ENCODE measurements at regions not wholly inside any gene's neighbourhood (a gene's known extent, or its start where the extent isn't known, plus 50 kb on each side); places are given as distances from the start of the nearest gene placed in this dataset.

DNA sequence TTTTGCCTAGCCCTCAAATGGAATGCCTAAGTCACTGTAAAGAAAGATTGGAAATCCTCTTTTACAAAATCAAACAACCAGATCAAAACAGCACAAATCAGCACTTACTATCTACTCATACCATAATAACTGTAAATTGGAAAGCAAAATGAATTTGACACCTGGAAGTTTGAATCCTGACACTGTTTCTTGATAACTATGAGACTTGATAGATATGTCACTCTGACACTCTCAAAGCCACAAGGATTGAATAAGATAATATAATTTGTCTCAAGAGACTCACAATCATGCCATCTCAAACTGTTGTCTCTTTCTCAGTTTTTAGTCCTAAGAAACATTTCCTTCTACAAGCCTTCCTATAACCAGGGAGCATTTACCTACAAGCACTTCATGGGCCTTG is 302.6 kb upstream of the DIAPH2 start (continued):
- TF ChIP-seq ZNF572 (CRISPR knock-in tag; IDR thresholded peaks at IDR 0.05): no peak
- no peak for TF ChIP-seq HMGA1 (CRISPR knock-in tag; conservative IDR thresholded peaks at IDR 0.05)

DNA sequence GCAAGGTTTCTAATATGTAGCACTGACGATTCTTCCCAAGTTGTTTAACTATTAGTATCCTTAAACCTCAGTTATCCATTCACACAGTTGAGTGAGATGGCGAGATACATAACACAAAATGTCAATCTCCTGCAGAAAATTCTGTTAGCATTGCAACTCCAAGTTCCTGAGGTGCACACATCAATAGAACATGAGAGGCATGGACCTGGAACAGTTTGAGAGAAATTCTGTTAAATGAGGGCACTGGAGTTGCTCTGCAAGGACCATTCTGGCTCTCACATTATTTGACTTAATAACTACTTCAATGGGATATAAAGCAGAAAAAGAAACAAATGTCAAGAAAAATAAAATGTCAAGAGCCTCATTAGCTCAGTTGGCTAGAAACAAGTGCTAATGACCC is 301.2 kb upstream of the DIAPH2 start:
- Histone ChIP-seq H3K27ac (ENCODE audit: extremely low read length, insufficient read depth, low read length) (no peak overlapping the region), H3K27me3 (ENCODE audit: control insufficient read depth in 1 of 2, insufficient read depth in 2 of 2, low read length in 2 of 2) (no peaks in the 10 kb centered on the region), H4K20me1 (ENCODE audit: insufficient read depth, low read length) (no peaks in the 10 kb centered on the region), H2AFZ (ENCODE audit: low read length) (no peak overlapping the region), H3K4me1 (ENCODE audit: insufficient read depth, low read length) (no peaks in the 10 kb centered on the region), H3K9me3 (ENCODE audit: low read length) (no peaks in the 10 kb centered on the region), H3K36me3 (replicated peaks in 1 of 2; ENCODE audit: control insufficient read depth in 1 of 2, insufficient read depth in 2 of 2, low read length in 2 of 2) (no peaks in the 10 kb centered on the region), H3K4me3 (replicated peaks in 1 of 3; ENCODE audit: insufficient read depth in 1 of 3, low read depth in 2 of 3, low read length in 3 of 3) (no peak overlapping the region), H3K4me2 (ENCODE audit: low read depth, low read length) (no peak overlapping the region), H3K9ac (ENCODE audit: insufficient read depth, low read depth, low read length) (no peak overlapping the region), H3K79me2 (ENCODE audit: insufficient read depth, low read length) (no peaks in the 10 kb centered on the region)
- ATAC-seq (no peak), FAIRE-seq (no peak), DNase-seq (ENCODE audit: low spot score) (no peak)
- 0% methylated on average over 2 of the region's 2 CpGs for WGBS (ENCODE audit: low lambda C conversion rate)
- BruUV-seq (replicated peaks): no TSS peak
- intact Hi-C loops (cut with micrococcal nuclease; ENCODE audit: unreplicated experiment): no loop called here
- ChIA-PET POLR2A (no interaction called here), CTCF (ENCODE audit: low intra/inter-chr PET ratio, low total read pairs) (no interaction called here)
- TF ChIP-seq JARID2 (CRISPR knock-in tag; IDR thresholded peaks at IDR 0.05; ENCODE audit: insufficient replicate concordance) (no peak), MAFF (IDR thresholded peaks at IDR 0.05; ENCODE audit: low read depth, low read length) (no peak), PHF20 (CRISPR knock-in tag; IDR thresholded peaks at IDR 0.05) (no peak), SAFB2 (CRISPR knock-in tag; IDR thresholded peaks at IDR 0.05; ENCODE audit: borderline replicate concordance, low read depth) (no peak), MYC (CRISPR knock-in tag; IDR thresholded peaks at IDR 0.05; ENCODE audit: borderline replicate concordance) (no peak), ZNF589 (CRISPR knock-in tag; conservative IDR thresholded peaks at IDR 0.05) (no peak), RARG (CRISPR knock-in tag; IDR thresholded peaks at IDR 0.05; ENCODE audit: low read depth) (no peak)
- TF ChIP-seq, protein P1, sequence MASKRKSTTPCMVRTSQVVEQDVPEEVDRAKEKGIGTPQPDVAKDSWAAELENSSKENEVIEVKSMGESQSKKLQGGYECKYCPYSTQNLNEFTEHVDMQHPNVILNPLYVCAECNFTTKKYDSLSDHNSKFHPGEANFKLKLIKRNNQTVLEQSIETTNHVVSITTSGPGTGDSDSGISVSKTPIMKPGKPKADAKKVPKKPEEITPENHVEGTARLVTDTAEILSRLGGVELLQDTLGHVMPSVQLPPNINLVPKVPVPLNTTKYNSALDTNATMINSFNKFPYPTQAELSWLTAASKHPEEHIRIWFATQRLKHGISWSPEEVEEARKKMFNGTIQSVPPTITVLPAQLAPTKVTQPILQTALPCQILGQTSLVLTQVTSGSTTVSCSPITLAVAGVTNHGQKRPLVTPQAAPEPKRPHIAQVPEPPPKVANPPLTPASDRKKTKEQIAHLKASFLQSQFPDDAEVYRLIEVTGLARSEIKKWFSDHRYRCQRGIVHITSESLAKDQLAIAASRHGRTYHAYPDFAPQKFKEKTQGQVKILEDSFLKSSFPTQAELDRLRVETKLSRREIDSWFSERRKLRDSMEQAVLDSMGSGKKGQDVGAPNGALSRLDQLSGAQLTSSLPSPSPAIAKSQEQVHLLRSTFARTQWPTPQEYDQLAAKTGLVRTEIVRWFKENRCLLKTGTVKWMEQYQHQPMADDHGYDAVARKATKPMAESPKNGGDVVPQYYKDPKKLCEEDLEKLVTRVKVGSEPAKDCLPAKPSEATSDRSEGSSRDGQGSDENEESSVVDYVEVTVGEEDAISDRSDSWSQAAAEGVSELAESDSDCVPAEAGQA (IDR thresholded peaks at IDR 0.05; ENCODE audit: low read depth): no peak
- TF ChIP-seq, protein P1 (CRISPR knock-in tag; IDR thresholded peaks at IDR 0.05; ENCODE audit: borderline replicate concordance): no peak
- in situ Hi-C loops (cut with HindIII; ENCODE audit: extremely low pct_ligation_motif_present, low pct_unique_long_range_greater_than_20kb): no loop called here
